ENCODE measurements at regions not wholly inside any gene's neighbourhood (a gene's known extent, or its start where the extent isn't known, plus 50 kb on each side); places are given as distances from the start of the nearest gene placed in this dataset.
A peak's percentile ranks its signal among the peaks of the same experiment; 100 is the strongest.

DNA sequence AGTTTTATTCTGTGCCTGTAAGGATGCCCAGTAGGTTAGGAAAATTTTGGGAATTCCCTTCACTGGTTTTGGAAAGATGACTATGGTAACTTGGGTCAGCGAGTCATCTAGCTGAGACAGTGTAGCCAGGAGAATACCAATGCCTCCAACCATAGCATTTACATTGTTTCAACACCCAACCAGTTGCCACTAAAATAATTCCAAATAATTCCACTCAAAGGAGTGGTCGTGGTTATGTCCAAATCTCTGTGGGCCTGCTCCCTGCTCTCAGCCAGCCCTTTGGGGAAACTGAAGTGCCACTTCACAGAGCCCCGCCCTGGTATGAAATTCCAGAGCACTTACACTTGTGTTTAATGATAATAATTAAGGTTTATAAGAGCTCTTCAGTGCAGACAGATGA, 310.5 kb downstream of the PLK2 start:
- intact Hi-C loops (cut with micrococcal nuclease; ENCODE audit: unreplicated experiment) (no loop called here), in situ Hi-C loops (cut with HindIII; ENCODE audit: low pct_unique_long_range_greater_than_20kb, low sequenced_read_pairs) (no loop called here)
- ChIA-PET CTCF (no interaction called here), POLR2A (no interaction called here)
- TF ChIP-seq TCF7L2 (IDR thresholded peaks at IDR 0.05; ENCODE audit: low read depth, low read length) (no peak), CTCF (IDR thresholded peaks at IDR 0.05) (no peak), POLR2AphosphoS5 (IDR thresholded peaks at IDR 0.05; ENCODE audit: low read depth, low read length) (no peak), SIN3A (IDR thresholded peaks at IDR 0.05; ENCODE audit: borderline replicate concordance, insufficient read depth, low read depth, low read length) (no peak)
- TF ChIP-seq, protein P1, sequence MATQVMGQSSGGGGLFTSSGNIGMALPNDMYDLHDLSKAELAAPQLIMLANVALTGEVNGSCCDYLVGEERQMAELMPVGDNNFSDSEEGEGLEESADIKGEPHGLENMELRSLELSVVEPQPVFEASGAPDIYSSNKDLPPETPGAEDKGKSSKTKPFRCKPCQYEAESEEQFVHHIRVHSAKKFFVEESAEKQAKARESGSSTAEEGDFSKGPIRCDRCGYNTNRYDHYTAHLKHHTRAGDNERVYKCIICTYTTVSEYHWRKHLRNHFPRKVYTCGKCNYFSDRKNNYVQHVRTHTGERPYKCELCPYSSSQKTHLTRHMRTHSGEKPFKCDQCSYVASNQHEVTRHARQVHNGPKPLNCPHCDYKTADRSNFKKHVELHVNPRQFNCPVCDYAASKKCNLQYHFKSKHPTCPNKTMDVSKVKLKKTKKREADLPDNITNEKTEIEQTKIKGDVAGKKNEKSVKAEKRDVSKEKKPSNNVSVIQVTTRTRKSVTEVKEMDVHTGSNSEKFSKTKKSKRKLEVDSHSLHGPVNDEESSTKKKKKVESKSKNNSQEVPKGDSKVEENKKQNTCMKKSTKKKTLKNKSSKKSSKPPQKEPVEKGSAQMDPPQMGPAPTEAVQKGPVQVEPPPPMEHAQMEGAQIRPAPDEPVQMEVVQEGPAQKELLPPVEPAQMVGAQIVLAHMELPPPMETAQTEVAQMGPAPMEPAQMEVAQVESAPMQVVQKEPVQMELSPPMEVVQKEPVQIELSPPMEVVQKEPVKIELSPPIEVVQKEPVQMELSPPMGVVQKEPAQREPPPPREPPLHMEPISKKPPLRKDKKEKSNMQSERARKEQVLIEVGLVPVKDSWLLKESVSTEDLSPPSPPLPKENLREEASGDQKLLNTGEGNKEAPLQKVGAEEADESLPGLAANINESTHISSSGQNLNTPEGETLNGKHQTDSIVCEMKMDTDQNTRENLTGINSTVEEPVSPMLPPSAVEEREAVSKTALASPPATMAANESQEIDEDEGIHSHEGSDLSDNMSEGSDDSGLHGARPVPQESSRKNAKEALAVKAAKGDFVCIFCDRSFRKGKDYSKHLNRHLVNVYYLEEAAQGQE (IDR thresholded peaks at IDR 0.05; ENCODE audit: insufficient read depth in 1 of 2, low read depth in 2 of 2, low read length in 1 of 2) = no peak
- Histone ChIP-seq H3K9me3 (ENCODE audit: control insufficient read depth, insufficient read depth, low read depth, low read length) (no peaks in the 10 kb centered on the region; the same call in 1 of the 2 replicates), H3K4me3 (ENCODE audit: low read depth in 2 of 2, low read length in 2 of 2) (no peak overlapping the region), H3K4me1 (ENCODE audit: control insufficient read depth, insufficient read depth, low read length) (no peaks in the 10 kb centered on the region), H3K36me3 (ENCODE audit: control insufficient read depth, insufficient read depth, low read length) (no peaks in the 10 kb centered on the region), H3K27ac (ENCODE audit: low read length) (peak overlapping the region; percentile 29; the same call in 1 of the 2 replicates), H3K27me3 (ENCODE audit: control insufficient read depth, insufficient read depth, low read length) (no peaks in the 10 kb centered on the region)
- DNase-seq (ENCODE audit: low read depth, low spot score) (no peak), ATAC-seq (no peak)
- BruUV-seq (replicated peaks) = no TSS peak

DNA sequence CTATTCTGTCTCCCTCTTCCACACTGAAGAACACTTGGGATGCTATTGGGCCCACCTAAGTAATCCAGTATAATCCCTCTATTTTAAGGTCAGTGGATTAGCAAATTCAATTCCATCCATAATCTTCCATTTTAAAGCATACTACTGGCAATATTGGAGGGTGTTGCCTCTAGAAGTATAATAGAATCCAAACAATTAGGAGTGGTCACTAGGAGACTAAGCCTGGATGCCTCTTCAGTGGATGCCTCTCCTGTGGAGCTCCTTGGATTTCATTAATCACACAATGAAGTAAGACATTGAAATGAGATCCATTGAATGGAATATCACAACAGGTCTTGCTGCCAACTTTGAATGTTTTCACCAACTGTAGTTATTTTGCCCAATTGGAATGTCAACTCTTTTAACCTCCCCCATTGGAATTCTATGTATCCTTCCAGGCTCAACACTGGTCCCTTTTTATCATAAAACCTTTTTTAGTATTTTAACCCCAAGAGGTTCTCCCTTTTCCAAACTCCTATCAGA, 311.6 kb downstream of the PLK2 start:
- ChIA-PET POLR2A (no interaction called here), CTCF (no interaction called here)
- no TSS peak for BruUV-seq (replicated peaks)
- DNase-seq (ENCODE audit: low read depth, low spot score) (no peak), ATAC-seq (no peak)
- Histone ChIP-seq H3K9me3 (ENCODE audit: control insufficient read depth, insufficient read depth, low read depth, low read length) (no peaks in the 10 kb centered on the region; the same call in 1 of the 2 replicates), H3K27me3 (ENCODE audit: control insufficient read depth, insufficient read depth, low read length) (no peaks in the 10 kb centered on the region), H3K36me3 (ENCODE audit: control insufficient read depth, insufficient read depth, low read length) (no peaks in the 10 kb centered on the region), H3K27ac (ENCODE audit: low read length) (peak overlapping the region; percentile 44; the same call in 1 of the 2 replicates), H3K4me1 (ENCODE audit: control insufficient read depth, insufficient read depth, low read length) (no peaks in the 10 kb centered on the region), H3K4me3 (ENCODE audit: low read depth in 2 of 2, low read length in 2 of 2) (no peak overlapping the region)
- TF ChIP-seq POLR2AphosphoS5 (IDR thresholded peaks at IDR 0.05; ENCODE audit: low read depth, low read length) (no peak), SIN3A (IDR thresholded peaks at IDR 0.05; ENCODE audit: borderline replicate concordance, insufficient read depth, low read depth, low read length) (no peak), CTCF (IDR thresholded peaks at IDR 0.05) (no peak), TCF7L2 (IDR thresholded peaks at IDR 0.05; ENCODE audit: low read depth, low read length) (no peak)
- TF ChIP-seq, protein P1 (IDR thresholded peaks at IDR 0.05; ENCODE audit: insufficient read depth in 1 of 2, low read depth in 2 of 2, low read length in 1 of 2) = no peak
- in situ Hi-C loops (cut with HindIII; ENCODE audit: low pct_unique_long_range_greater_than_20kb, low sequenced_read_pairs) = no loop called here
- intact Hi-C loops (cut with micrococcal nuclease; ENCODE audit: unreplicated experiment) = no loop called here

Data from Panc1 (cell line).